Stimulated activated CD8-positive, alpha-beta memory T cell treated with anti-CD3 and anti-CD28 coated beads, Interleukin-7, amount 100 ng/mL, for 48 hours (primary cell): ENCODE measurements at regions not wholly inside any gene's neighbourhood (a gene's known extent, or its start where the extent isn't known, plus 50 kb on each side); places are given as distances from the start of the nearest gene placed in this dataset.

Experiments used
- DNase-seq, 2 donors: peaks; one replicate each; pipeline ENCODE4 v3.0.0-alpha.2; 2020; ENCODE audit warnings: low read depth in 1 of 2; ENCODE audit errors: extremely low read depth in 1 of 2

- DNase-seq: no peak
Measured at GRCh38 chr3:117118604-117119003, 409.0 kb downstream of the TUSC7 start.

DNA sequence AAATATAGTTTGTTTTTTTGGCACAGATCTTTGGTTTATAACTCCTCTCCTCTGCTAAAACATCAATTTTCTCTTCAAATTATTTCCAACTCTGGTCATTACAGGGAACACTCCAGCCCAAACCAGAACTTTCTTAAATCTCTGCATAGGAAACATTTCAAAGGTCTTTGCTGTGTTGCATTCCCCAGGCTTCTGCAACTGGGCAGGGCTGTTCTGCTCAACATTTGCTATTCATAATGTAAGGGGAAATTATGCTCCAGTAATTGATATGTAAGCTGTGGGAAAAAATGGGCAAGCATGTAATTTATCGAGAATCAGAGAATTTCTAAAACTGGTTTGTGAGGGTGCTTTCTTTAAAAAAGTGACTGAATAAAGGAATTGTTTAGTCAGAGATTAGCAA, 410.4 kb downstream of the TUSC7 start:
- DNase-seq: no peak

- DNase-seq: no peak
Measured at GRCh38 chr3:117122609-117123008, 413.0 kb downstream of the TUSC7 start.

- no peak for DNase-seq
Measured at GRCh38 chr3:117126460-117126859, 416.9 kb downstream of the TUSC7 start.

GRCh38 chr3:117126946-117127546, 417.5 kb downstream of the TUSC7 start:
- no peak for DNase-seq

DNA sequence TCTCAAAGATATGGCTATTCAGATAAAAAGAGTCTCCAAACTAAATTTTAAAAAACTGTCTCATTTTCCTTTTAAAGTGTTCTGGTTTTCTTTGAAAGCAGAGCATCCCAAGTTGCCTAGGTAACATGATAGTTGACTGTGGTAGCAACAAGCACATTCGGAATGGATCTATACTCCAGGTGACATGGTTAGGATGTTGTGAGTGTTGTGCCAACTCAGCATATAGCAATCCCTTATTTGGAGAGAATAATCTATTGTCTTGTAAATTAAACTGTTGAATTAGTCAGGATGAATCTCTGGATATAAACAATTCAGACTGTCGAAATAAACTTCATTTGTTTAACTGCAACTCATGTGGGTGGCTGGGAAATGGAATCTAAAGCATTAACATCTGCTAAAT, 418.6 kb downstream of the TUSC7 start:
- DNase-seq: no peak

DNA sequence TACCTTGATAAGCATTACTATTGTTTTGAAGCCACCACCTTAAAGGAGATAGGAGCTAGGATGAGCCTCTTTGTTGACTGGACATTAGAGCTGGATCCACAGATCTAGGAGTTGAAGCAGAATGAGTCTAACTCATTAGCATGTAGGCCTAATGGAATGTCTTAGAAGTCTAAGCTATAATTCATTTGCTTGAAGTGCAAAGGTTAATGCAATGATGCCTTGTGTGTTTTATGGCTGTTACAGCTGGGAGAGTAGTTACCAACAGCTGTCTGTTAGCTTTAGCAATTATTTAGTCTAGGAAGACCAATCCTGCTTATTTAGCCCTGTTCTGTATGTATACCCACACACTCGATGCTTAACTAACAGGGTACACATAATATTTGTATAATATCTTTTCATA, 419.3 kb downstream of the TUSC7 start:
- no peak for DNase-seq

DNA sequence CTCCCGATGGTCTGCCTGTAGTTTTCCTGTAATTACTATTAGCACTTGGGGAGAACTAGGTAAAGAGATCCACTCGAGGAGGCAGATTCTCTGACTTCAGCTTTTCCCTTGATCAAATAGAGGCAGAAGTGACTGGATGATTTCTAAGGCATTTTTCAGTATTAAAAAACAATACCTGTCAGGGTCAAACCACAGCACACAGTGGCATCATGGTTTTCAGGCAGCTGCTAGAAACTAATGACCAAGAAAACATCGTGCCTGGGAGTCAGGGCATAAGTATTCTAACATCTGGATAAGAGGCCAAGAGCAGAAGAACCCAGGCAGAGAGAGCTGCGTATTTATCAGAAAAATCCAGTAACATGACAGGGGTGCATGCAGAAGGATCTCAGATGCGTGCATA, 419.9 kb downstream of the TUSC7 start:
- DNase-seq: no peak

DNA sequence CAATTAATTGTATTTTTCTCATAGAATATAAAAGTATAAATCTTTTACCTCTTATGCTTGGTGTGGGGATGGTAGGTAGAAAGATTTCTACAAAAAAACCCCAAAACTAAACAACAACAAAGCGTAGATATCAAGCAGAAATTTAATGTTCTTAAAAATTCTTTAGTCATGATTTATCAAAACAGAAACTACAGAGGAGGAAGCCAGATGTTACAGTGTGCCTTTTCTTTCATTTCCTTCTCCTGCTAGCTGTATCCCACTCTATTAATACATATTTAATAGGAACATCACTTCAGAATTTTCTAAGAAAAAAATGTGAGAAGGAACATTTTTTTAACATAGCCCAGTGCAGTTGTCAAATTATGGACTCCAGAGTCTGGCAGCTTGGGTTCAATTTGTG, 420.6 kb downstream of the TUSC7 start:
- DNase-seq: no peak

DNA sequence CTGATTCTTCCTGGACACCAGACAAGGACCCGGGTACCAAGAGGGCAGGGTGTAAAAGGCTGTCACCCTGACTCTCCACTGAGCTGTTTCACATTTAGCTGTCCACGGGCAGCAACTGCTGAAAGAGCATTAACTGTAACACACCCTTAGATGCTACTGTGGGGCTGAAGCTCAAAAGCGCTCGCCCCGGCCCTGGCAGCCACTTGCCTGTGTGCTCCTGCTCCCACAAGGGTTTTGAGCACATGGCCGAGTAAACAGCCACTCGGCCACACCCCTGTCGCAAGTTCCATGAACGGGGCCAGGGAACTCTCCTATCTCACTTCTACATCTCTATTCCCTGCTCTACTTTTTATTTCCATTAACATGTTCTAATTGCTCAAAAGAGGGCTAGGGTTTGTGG, 421.7 kb downstream of the TUSC7 start:
- DNase-seq: no peak

GRCh38 chr3:117133066-117133465, 423.5 kb downstream of the TUSC7 start:
- no peak for DNase-seq

DNA sequence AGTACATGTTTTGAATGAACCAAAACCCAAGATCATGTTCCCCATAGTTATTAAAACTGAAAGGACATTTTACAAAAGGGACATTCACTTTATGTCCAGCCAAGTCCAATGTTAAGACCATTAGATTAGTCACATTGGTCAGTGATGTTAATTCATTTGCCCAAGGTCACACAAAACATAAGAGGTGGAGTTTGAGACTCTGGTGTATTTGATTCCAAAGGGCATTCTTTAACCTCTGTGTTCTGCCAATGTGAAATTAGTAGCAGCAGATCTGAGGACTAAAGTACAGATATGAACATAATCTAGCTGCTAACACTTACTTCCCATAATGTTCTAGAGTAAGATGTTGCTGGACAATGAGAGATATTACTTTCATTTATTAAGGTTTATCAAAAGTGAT, 425.6 kb downstream of the TUSC7 start:
- DNase-seq: no peak

DNA sequence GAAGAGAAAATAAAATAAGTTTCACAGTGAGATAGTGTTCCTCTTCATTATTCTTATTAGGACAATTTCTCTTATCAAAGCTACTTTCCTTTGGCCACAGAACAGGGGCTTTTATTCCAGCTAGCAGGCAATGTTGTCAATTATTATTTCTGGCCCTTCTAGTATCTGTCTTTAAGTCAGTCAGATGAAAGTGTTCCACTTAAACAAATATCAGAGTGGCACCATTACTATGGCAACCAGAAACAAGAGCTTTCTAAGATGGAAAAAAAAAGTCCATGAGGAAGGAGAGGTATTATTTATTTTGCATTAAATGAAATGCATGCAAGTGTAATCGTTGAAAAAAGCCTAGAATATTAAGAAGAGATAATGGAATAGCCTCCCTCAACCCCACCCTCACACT, 426.4 kb downstream of the TUSC7 start:
- no peak for DNase-seq

DNA sequence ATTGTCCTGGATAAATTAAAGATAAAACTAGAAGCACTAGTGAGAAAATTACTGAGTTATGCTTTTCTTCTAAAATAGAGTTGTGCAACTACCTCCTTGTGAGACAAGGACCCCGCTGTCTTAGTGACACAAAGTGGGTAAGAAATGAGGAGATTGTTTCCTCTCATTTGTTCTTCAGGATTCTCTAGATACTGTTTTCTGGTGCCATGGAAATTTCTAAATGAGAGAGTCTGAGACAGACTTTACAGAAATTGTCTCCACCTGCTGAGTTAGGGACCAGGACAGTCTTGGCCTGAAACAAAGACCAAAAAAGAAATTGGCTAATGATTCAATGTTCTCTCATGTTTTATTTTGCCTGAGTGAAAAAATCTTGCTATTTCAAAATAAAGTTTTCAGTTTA, 427.5 kb downstream of the TUSC7 start:
- DNase-seq: no peak

DNA sequence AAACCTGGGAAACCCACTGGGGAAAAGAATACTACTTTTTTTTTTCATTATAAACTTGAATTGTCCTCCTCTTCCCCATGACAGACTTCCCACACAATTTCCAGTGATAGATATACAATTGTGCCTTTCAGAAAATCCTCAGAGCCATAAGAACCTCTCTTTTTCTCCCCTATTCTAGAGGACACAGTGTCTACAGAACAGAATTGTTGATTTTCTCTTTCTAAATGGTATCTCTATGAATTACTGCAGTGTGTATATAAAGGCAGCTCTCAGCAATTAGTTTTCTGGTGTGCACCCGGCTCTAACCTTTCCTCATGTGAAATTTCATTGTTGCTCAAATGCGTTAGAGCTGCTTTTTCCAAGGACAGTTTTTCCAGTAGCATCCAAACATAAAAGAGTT, 430.1 kb downstream of the TUSC7 start:
- DNase-seq: no peak

DNA sequence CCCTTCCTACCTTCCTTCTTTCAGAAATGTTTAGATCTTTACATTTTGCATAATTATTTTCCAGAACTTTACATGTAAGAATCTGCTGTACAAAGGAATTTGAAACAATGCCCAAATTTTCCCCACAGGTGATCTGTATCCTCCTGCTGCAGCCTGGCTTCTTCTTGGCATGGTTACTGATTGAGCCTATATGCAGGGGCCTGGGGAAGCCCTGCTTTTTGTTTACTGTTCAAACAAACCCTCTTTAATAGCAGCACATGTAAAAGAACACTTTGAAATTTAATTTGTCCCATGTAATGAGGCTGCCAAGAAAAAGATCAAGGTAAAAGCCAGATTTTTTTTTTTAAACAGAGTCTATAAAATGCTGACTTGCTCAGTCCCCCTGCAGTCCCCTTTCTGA, 432.2 kb downstream of the TUSC7 start:
- no peak for DNase-seq

- DNase-seq: no peak
Measured at GRCh38 chr3:117144853-117145252, 435.3 kb downstream of the TUSC7 start.

- no peak for DNase-seq
Measured at GRCh38 chr3:117145677-117146076, 436.1 kb downstream of the TUSC7 start.

DNA sequence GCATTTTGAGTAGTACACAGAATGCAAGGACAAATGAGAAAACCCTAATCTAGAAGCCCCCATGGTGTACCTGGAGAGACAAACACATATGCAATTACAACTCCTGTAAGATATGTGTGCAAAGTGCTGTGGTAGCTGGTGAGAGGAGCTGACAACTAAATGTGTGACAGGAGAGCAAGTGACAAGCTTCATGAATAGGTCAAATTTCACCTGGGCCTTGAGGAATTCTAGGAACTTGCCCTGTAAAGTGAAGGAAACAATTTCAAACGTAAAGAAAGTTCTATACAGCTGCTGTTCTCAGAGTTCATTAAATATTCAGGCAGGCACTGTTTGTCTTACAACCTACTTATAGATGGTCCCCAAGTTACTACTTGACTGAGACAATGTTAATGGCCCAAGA, 437.0 kb downstream of the TUSC7 start:
- DNase-seq: no peak

DNA sequence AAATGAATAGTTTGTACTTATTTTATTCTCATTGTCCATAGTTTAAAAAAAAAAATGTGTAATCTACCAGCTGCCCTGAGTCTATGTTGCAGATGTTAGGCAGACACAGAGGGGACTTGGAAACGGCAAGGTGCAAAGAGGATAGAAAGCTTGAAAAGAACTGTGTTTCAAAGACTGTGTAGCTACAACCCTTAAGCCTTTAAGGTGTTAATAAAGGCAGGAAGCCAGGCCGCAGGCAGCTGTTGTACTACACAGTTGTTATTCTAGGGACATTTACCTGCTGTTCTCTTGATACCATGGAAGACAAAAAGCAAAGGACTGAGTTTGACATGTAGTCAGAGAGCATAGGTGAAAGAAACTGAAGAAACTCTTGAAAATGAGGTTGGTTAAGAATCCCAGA, 440.0 kb downstream of the TUSC7 start:
- DNase-seq: no peak

DNA sequence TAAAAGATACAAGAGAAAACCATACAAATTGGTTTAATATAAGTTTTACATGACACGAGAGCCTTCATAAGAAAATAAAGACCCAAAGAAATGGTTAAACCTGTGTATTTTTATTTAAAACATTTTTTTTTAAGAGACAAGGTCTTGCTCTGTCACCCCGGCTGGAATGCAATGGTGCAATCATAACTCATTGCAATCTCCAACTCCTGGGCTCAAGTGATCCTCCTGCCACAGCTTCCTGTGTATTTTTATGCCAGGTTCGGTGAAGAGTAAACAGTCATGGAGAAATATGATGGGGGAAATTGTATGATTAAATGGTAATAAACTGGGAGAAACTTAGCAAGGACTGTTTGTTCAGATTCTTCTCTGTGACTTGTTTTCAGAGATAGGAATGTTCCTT, 441.0 kb downstream of the TUSC7 start:
- DNase-seq: no peak

- DNase-seq: no peak
Measured at GRCh38 chr3:117160176-117160575, 450.6 kb downstream of the TUSC7 start.

DNA sequence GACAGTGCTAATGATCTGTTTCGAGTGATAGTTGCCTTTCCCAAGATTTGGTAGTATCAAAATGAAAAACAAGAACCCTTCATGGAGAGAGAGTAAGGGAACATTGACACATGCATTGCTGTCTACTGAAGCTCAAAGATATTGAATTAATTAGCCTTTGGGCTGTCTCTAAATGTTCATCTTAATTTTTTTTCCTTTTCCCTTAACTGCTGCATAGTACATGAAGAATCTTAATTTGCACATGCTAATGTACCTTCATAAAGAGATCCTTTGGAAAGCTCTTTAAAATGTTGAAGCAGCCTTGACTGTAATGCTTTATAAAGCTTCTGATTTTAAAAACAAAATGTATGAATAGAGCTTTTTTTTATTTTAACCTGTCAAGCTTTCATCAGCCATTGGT, 452.2 kb downstream of the TUSC7 start:
- DNase-seq: no peak

GRCh38 chr3:117165176-117165575, 455.6 kb downstream of the TUSC7 start:
- no peak for DNase-seq
